DND-41 (cell line): ENCODE measurements at regions not wholly inside any gene's neighbourhood (a gene's known extent, or its start where the extent isn't known, plus 50 kb on each side); places are given as distances from the start of the nearest gene placed in this dataset.

Experiments
- CTCF ChIP-seq: IDR thresholded peaks from 2 replicates; pipeline ENCODE4 v1.5.1; 2012; ENCODE audit warnings: borderline replicate concordance, low read length, moderate library complexity, mild to moderate bottlenecking; ENCODE audit not compliant: poor library complexity, severe bottlenecking; ENCODE audit errors: extremely low read depth
- EZH2 ChIP-seq: IDR thresholded peaks from 3 replicates; pipeline ENCODE4 v1.6.1; 2012; ENCODE audit warnings: borderline replicate concordance, low read depth, mild to moderate bottlenecking, moderate library complexity, low read length, inconsistent platforms; ENCODE audit not compliant: severe bottlenecking

- TF ChIP-seq EZH2 (no peak), CTCF (no peak)
Observed at GRCh38 chr1:60670302-60670701, 412.1 kb upstream of the NFIA start.
